GM12878 (cell line): ENCODE measurements at regions not wholly inside any gene's neighbourhood (a gene's known extent, or its start where the extent isn't known, plus 50 kb on each side); places are given as distances from the start of the nearest gene placed in this dataset.

Experiments used
- ATAC-seq: fragments of 200-7000 bp; cut with Tn5 transposase; 3 replicates; pipeline ENCODE4 v1.9.1; 2020; ENCODE audit warnings: mild to moderate bottlenecking, moderate library complexity
- BruUV-seq: library from RNA; stranded (reverse); fragments of 400-500 nt; replicated peaks from 2 replicates; lab custom pipeline; 2021; lab: Mats Ljungman, UMichigan
- CTCF ChIA-PET: fragments of 300-600 bp; sonication (Branson Sonifier 250); formaldehyde crosslinking; extraction: SDS; loops from one replicate; lab custom pipeline; 2021; ENCODE audit warnings: inconsistent platforms; lab: Yijun Ruan, JAX
- POLR2A ChIA-PET: fragments of 350-600 bp; formaldehyde crosslinking; extraction: SDS; loops from one replicate; lab custom pipeline; 2021; ENCODE audit warnings: inconsistent platforms; lab: Charles Lee
- RAD21 ChIA-PET: fragments of 300-600 bp; sonication (Branson Sonifier 250); formaldehyde crosslinking; loops from one replicate; lab custom pipeline; 2023; ENCODE audit warnings: antibody characterized with exemption; ENCODE audit not compliant: unreplicated experiment; lab: Charles Lee
- SMC1A ChIA-PET: fragments of 300-600 bp; sonication (Branson Sonifier 250); formaldehyde crosslinking; loops from one replicate; lab custom pipeline; 2023; ENCODE audit not compliant: unreplicated experiment, uncharacterized antibody; lab: Charles Lee
- DNase-seq: peaks from one replicate; pipeline ENCODE4 v3.0.0-alpha.2; 2011; ENCODE audit warnings: low read depth, low spot score
- FAIRE-seq: peaks from 3 replicates; lab custom pipeline; 2011; peaks lifted over from hg19 to GRCh38; lab: Jason Lieb, UNC
- H2AFZ ChIP-seq: 2 replicates; pipeline ENCODE4 v1.6.0; 2011; ENCODE audit warnings: low read depth, low read length, control low read depth; ENCODE audit not compliant: control insufficient read depth
- H3K27ac ChIP-seq: 2 replicates; pipeline ENCODE4 v1.5.1; 2011; ENCODE audit warnings: control low read depth; ENCODE audit not compliant: control insufficient read depth, insufficient read depth
- H3K27me3 ChIP-seq, 2 experiments: replicated peaks in 1 of 2; 2 replicates each; pipeline versions ENCODE4 v1.6.0 to v1.6.1; 2011; ENCODE audit warnings: low read length in 1 of 2; ENCODE audit not compliant: control insufficient read depth in 2 of 2, insufficient read depth in 2 of 2
- H3K36me3 ChIP-seq, 2 experiments: 2 replicates each; pipeline ENCODE4 v1.5.1; 2011; ENCODE audit warnings: low read length in 1 of 2; ENCODE audit not compliant: control insufficient read depth in 2 of 2, insufficient read depth in 2 of 2
- H3K4me1 ChIP-seq: 2 replicates; pipeline ENCODE4 v1.6.1; 2011; ENCODE audit warnings: mild to moderate bottlenecking, low read length, moderate library complexity, mixed read lengths; ENCODE audit not compliant: control insufficient read depth, insufficient read depth
- H3K4me2 ChIP-seq: 2 replicates; pipeline ENCODE4 v1.6.0; 2011; ENCODE audit warnings: control low read depth; ENCODE audit not compliant: control insufficient read depth, insufficient read depth
- H3K4me3 ChIP-seq: fragments of 200-600 bp; sonication (generic); 2 replicates; pipeline ENCODE4 v1.5.1; 2016
- H3K79me2 ChIP-seq: 2 replicates; pipeline ENCODE4 v1.6.0; 2011; ENCODE audit warnings: low read length; ENCODE audit not compliant: control insufficient read depth, insufficient read depth
- H3K9ac ChIP-seq: 2 replicates; pipeline ENCODE4 v1.8.0; 2011; ENCODE audit warnings: low read length, control low read depth, mixed read lengths; ENCODE audit not compliant: control insufficient read depth, insufficient read depth
- H3K9me3 ChIP-seq: replicated peaks from 3 replicates; pipeline ENCODE4 v1.5.1; 2011; ENCODE audit warnings: mild to moderate bottlenecking, low read length; ENCODE audit not compliant: control insufficient read depth, insufficient read depth
- H4K20me1 ChIP-seq: 2 replicates; pipeline ENCODE4 v1.6.0; 2011; ENCODE audit not compliant: control insufficient read depth, insufficient read depth
- BMI1 ChIP-seq: fragments of 450-650 bp; IDR thresholded peaks from 2 replicates; pipeline ENCODE4 v1.6.1; 2016; ENCODE audit warnings: mild to moderate bottlenecking, moderate library complexity, borderline replicate concordance
- CEBPB ChIP-seq, 2 experiments: fragments of 150-350 bp in 1 of 2; IDR thresholded peaks; 2 replicates each; pipeline ENCODE4 v1.6.1; 2012 to 2014; ENCODE audit warnings: low read depth in 2 of 2, low read length in 2 of 2, borderline replicate concordance in 1 of 2, inconsistent platforms in 1 of 2
- E2F4 ChIP-seq: IDR thresholded peaks from 2 replicates; pipeline ENCODE4 v1.6.1; 2012; ENCODE audit warnings: low read depth, low read length, improper control_type of control experiment
- IRF5 ChIP-seq: fragments of 450-650 bp; IDR thresholded peaks from 2 replicates; pipeline ENCODE4 v1.6.1; 2017; ENCODE audit warnings: borderline replicate concordance
- MAX ChIP-seq: IDR thresholded peaks from 2 replicates; pipeline ENCODE4 v1.6.1; 2012; ENCODE audit warnings: low read depth, low read length, improper control_type of control experiment
- MTA2 ChIP-seq: fragments of 450-650 bp; IDR thresholded peaks from 2 replicates; pipeline ENCODE4 v1.6.1; 2016; ENCODE audit warnings: low read depth, mild to moderate bottlenecking, moderate library complexity
- PKNOX1 ChIP-seq: fragments of 450-650 bp; IDR thresholded peaks from 2 replicates; pipeline ENCODE4 v1.6.1; 2016; ENCODE audit warnings: mild to moderate bottlenecking
- PML ChIP-seq: IDR thresholded peaks from 2 replicates; pipeline ENCODE4 v1.6.1; 2012; ENCODE audit warnings: low read length, inconsistent platforms
- SIN3A ChIP-seq: IDR thresholded peaks from 2 replicates; pipeline ENCODE4 v1.6.1; 2012; ENCODE audit warnings: low read depth, low read length, improper control_type of control experiment
- STAT1 ChIP-seq: fragments of 450-650 bp; conservative IDR thresholded peaks from 2 replicates; pipeline ENCODE4 v1.6.1; 2014; ENCODE audit warnings: antibody characterized with exemption, mild to moderate bottlenecking
- ZBTB4 ChIP-seq: fragments of 450-650 bp; formaldehyde crosslinking; IDR thresholded peaks from 2 replicates; pipeline ENCODE4 v1.4.0; 2022; ENCODE audit warnings: mild to moderate bottlenecking, moderate library complexity
- WGBS: methylation state at CpG from one replicate; pipeline ENCODE4 v1.1.6; 2016; ENCODE audit warnings: low lambda C conversion rate; ENCODE audit not compliant: insufficient replicate concordance, insufficient coverage; ENCODE audit errors: missing lambda C conversion rate; 5-methylcytosine and 5-hydroxymethylcytosine counted together
- in situ Hi-C: fragments of 300-500 bp; cut with MboI; formaldehyde crosslinking; loops from 9 replicates; pipeline ENCODE4 v1.14.3; 2018; ENCODE audit warnings: mixed read lengths
- intact Hi-C: fragments of 100-400 bp; cut with micrococcal nuclease; formaldehyde crosslinking; loops from one replicate; pipeline ENCODE4 v1.14.2; 2022; ENCODE audit not compliant: unreplicated experiment

GRCh38 chrX:8027827-8028226 is 100.6 kb upstream of the PNPLA4 start:
- ChIA-PET SMC1A (no interaction called here), POLR2A (no interaction called here), RAD21 (no interaction called here), CTCF (interaction anchor here (1.6 kb wide), 1 partner anchor 21 kb away, joined by 3 read pairs; no protein-coding TSS in a partner anchor)
- Histone ChIP-seq H3K9me3 (no peaks in the 10 kb centered on the region), H3K4me2 (no peak overlapping the region), H3K4me1 (no peaks in the 10 kb centered on the region), H3K27ac (no peak overlapping the region), H4K20me1 (no peaks in the 10 kb centered on the region), H3K79me2 (no peaks in the 10 kb centered on the region), H2AFZ (no peak overlapping the region), H3K27me3 (no peaks in the 10 kb centered on the region), H3K9ac (no peak overlapping the region), H3K36me3 (no peaks in the 10 kb centered on the region), H3K4me3 (no peak overlapping the region)
- TF ChIP-seq SIN3A (no peak), BMI1 (no peak)
- FAIRE-seq = no peak
- ATAC-seq = no peak
- intact Hi-C loops = no loop called here
- 0% methylated on average over 1 of the region's 1 CpG for WGBS
- DNase-seq = no peak
- in situ Hi-C loops = no loop called here
- no TSS peak for BruUV-seq

GRCh38 chrX:8025705-8026104 is 98.5 kb upstream of the PNPLA4 start:
- RAD21 ChIA-PET = interaction anchor here (0.8 kb wide), 1 partner anchor 23 kb away, joined by 3 read pairs; no protein-coding TSS in a partner anchor
- Histone ChIP-seq H3K27me3 (no peaks in the 10 kb centered on the region), H3K27ac (no peak overlapping the region), H3K4me3 (no peak overlapping the region), H3K79me2 (no peaks in the 10 kb centered on the region), H3K9me3 (no peaks in the 10 kb centered on the region), H3K9ac (no peak overlapping the region), H4K20me1 (no peaks in the 10 kb centered on the region), H3K36me3 (no peaks in the 10 kb centered on the region), H3K4me2 (no peak overlapping the region), H2AFZ (no peak overlapping the region), H3K4me1 (no peaks in the 10 kb centered on the region)
- no peak for DNase-seq
- SMC1A ChIA-PET = no interaction called here
- no peak for ATAC-seq
- in situ Hi-C loops (no loop called here), intact Hi-C loops (no loop called here)
- POLR2A ChIA-PET = no interaction called here
- BruUV-seq = no TSS peak
- no peak for FAIRE-seq
- CTCF ChIA-PET = interaction anchor here (0.8 to 1.0 kb wide), 2 partner anchors 10 to 12 kb away, joined by 4 read pairs; no protein-coding TSS in a partner anchor
- no peak for TF ChIP-seq PKNOX1
- TF ChIP-seq PML = no peak
- no peak for TF ChIP-seq ZBTB4 (CRISPR knock-in tag)
- no peak for TF ChIP-seq STAT1
- TF ChIP-seq MTA2 = no peak
- no peak for TF ChIP-seq IRF5
- TF ChIP-seq E2F4 = no peak
- TF ChIP-seq CEBPB (IDR thresholded peaks at IDR 0.05; ENCODE audit: borderline replicate concordance in 1 of 2, low read depth in 2 of 2, low read length in 2 of 2) = no peak
- no peak for TF ChIP-seq MAX
